ENCODE measurements at regions not wholly inside any gene's neighbourhood (a gene's known extent, or its start where the extent isn't known, plus 50 kb on each side); places are given as distances from the start of the nearest gene placed in this dataset.

- no peaks in the 10 kb centered on the region for H3K9me2 ChIP-seq (replicated peaks; ENCODE audit: insufficient read depth, low read length)
- H3K27me3 ChIP-seq (ENCODE audit: low read length), result no peaks in the 10 kb centered on the region
- no peak for TF ChIP-seq EZH2phosphoT487 (conservative IDR thresholded peaks at IDR 0.05; ENCODE audit: low read length)
- TF ChIP-seq CTCF (IDR thresholded peaks at IDR 0.05; ENCODE audit: insufficient read depth, low read length, poor library complexity, severe bottlenecking), result no peak
- H3K9me3 ChIP-seq (ENCODE audit: insufficient read depth, low read length), result no peaks in the 10 kb centered on the region
- no peaks in the 10 kb centered on the region for H4K20me1 ChIP-seq (ENCODE audit: low read depth, low read length)
- H2AFZ ChIP-seq (ENCODE audit: low read depth, low read length, severe bottlenecking), result no peak overlapping the region
- H3K27ac ChIP-seq (ENCODE audit: low read depth, low read length), result no peak overlapping the region
- no peak overlapping the region for H3K4me2 ChIP-seq (ENCODE audit: low read depth, low read length, poor library complexity, severe bottlenecking)
- no peak overlapping the region for H3K9ac ChIP-seq (ENCODE audit: low read length)
- no peaks in the 10 kb centered on the region for H3K36me3 ChIP-seq (ENCODE audit: low read length)
- H3K4me3 ChIP-seq (ENCODE audit: insufficient read depth, low read length, poor library complexity, severe bottlenecking), result no peak overlapping the region
- no peaks in the 10 kb centered on the region for H3K79me2 ChIP-seq (ENCODE audit: insufficient read depth, low read length)
- no peaks in the 10 kb centered on the region for H3F3A ChIP-seq (ENCODE audit: insufficient read depth)
Observed at GRCh38 chr11:104549019-104549418, 349.2 kb downstream of the CASP12 start.

- Histone ChIP-seq H2AFZ (ENCODE audit: low read depth, low read length, severe bottlenecking) (no peak overlapping the region), H3F3A (ENCODE audit: insufficient read depth) (no peaks in the 10 kb centered on the region), H3K79me2 (ENCODE audit: insufficient read depth, low read length) (no peaks in the 10 kb centered on the region), H3K4me2 (ENCODE audit: low read depth, low read length, poor library complexity, severe bottlenecking) (no peak overlapping the region), H4K20me1 (ENCODE audit: low read depth, low read length) (no peaks in the 10 kb centered on the region), H3K4me3 (ENCODE audit: insufficient read depth, low read length, poor library complexity, severe bottlenecking) (no peak overlapping the region), H3K9me2 (replicated peaks; ENCODE audit: insufficient read depth, low read length) (no peaks in the 10 kb centered on the region), H3K36me3 (ENCODE audit: low read length) (no peaks in the 10 kb centered on the region), H3K9me3 (ENCODE audit: insufficient read depth, low read length) (no peaks in the 10 kb centered on the region), H3K27me3 (ENCODE audit: low read length) (no peaks in the 10 kb centered on the region), H3K27ac (ENCODE audit: low read depth, low read length) (no peak overlapping the region), H3K9ac (ENCODE audit: low read length) (no peak overlapping the region)
- TF ChIP-seq CTCF (IDR thresholded peaks at IDR 0.05; ENCODE audit: insufficient read depth, low read length, poor library complexity, severe bottlenecking) (no peak), EZH2phosphoT487 (conservative IDR thresholded peaks at IDR 0.05; ENCODE audit: low read length) (no peak)
Observed at GRCh38 chr11:104547996-104548661, 350.1 kb downstream of the CASP12 start.

- H3K36me3 ChIP-seq (ENCODE audit: low read length), result no peaks in the 10 kb centered on the region
- H3K79me2 ChIP-seq (ENCODE audit: insufficient read depth, low read length), result no peaks in the 10 kb centered on the region
- no peak overlapping the region for H2AFZ ChIP-seq (ENCODE audit: low read depth, low read length, severe bottlenecking)
- no peak overlapping the region for H3K9ac ChIP-seq (ENCODE audit: low read length)
- no peaks in the 10 kb centered on the region for H4K20me1 ChIP-seq (ENCODE audit: low read depth, low read length)
- H3K27me3 ChIP-seq (ENCODE audit: low read length), result no peaks in the 10 kb centered on the region
- no peaks in the 10 kb centered on the region for H3K9me2 ChIP-seq (replicated peaks; ENCODE audit: insufficient read depth, low read length)
- no peaks in the 10 kb centered on the region for H3K9me3 ChIP-seq (ENCODE audit: insufficient read depth, low read length)
- TF ChIP-seq CTCF (IDR thresholded peaks at IDR 0.05; ENCODE audit: insufficient read depth, low read length, poor library complexity, severe bottlenecking) (no peak), EZH2phosphoT487 (conservative IDR thresholded peaks at IDR 0.05; ENCODE audit: low read length) (no peak)
- H3K4me3 ChIP-seq (ENCODE audit: insufficient read depth, low read length, poor library complexity, severe bottlenecking), result no peak overlapping the region
- no peaks in the 10 kb centered on the region for H3F3A ChIP-seq (ENCODE audit: insufficient read depth)
- no peak overlapping the region for H3K4me2 ChIP-seq (ENCODE audit: low read depth, low read length, poor library complexity, severe bottlenecking)
- H3K27ac ChIP-seq (ENCODE audit: low read depth, low read length), result no peak overlapping the region
Observed at GRCh38 chr11:104546501-104546900, 351.8 kb downstream of the CASP12 start.

Data from SU-DHL-6 (cell line).